SK-N-DZ (cell line): ENCODE measurements at regions not wholly inside any gene's neighbourhood (a gene's known extent, or its start where the extent isn't known, plus 50 kb on each side); places are given as distances from the start of the nearest gene placed in this dataset.
"Not testable (repeated sequence)": the region's sequence is repeated elsewhere in the genome, so short reads cannot be mapped to it uniquely, and the experiment has no call there.

Experiments used
- DNase-seq: peaks from one replicate; pipeline ENCODE4 v3.0.0-alpha.2; 2015; ENCODE audit warnings: low spot score

DNA sequence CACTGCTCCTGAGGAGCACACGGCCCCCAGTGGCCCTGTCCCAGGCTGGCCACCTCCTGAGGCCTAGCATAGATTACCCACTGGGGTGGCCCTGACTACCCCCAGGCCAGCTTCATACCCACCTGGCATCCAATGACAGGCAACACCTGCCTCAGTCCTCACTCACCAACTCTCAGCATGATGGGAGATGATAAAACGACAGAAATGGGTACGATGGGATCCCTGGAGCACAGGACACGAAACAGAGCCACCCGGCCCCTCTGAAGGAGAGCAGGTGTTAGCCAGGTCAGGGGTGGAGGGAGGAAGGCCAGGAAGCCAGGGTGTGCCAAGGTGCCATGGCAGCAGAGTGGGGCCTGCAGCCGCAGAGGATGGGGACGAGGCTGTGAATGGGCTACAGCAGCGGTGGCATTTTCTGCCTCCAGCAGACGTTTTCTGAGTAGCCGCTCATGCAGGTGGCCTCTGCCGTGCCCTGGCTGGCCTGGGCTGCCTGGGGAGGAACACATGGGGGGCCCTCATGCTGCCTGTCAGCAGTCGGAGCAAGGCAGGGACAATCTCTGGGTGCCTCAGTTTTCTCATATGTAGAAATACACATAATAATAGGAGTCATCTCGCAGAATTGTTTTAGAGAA is 50.2 kb upstream of the FGF3 start:
- DNase-seq = no peak

DNA sequence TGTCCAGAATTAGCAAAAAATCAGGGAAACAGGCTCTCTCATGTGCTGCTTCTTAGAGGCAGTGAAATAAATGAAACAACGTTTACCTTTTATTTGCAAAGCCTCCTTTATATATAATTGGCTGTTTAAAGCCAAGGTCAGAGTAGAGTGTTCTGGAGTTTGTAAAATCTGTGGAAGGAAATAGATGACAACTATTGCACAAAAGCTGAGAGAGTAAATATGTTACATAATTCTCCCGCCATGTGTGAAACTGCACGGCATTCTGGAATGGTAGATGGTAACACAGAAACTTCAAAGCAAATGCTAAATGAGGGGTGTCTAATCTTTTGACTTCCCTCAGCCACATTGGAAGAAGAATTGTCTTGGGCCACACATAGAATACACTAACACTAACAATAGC is 51.5 kb upstream of the FGF3 start:
- no peak for DNase-seq

DNA sequence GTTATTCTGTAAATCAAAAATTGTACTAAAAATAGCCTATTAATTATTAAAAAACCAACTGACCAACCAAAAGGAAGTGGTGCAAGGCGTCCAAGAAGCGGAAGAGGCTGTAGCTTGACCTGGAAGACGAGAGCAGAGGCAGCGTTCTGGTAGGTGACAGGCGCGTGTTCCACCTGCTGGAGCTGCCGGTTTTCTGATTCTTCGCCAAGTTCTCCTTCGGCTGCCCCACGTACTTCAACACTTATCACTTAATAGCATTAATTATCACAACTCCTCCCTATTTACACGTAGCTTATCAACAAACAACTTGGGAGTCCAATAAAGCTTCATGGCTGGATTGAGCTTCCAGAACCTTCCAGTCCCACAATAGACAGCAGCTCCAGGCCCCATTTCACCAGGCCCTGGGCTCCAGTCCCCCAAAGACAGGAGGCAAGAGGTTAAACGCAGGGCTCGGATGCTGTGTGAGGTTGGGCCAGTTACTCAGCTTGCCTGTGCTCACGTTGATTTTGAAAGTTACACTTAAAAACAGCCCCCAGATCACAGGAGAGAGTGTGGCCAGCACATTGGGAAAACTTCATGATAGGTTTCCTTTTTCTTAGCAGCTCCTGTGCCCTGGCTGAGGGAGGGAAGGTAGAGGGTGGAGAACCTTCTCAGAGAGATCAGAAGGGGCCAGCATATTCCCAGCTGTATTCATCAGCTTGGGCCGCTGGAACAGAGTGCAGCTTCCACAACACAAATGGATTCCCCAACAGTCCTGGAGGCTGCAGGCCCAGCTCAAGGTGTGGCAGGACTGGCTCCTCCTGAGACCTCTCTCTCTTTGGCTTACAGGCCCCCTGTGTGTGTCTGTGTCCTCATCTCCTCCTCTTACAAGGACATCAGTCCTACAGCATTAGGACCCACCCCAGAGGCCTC is 54.2 kb upstream of the FGF3 start:
- no peak for DNase-seq

DNA sequence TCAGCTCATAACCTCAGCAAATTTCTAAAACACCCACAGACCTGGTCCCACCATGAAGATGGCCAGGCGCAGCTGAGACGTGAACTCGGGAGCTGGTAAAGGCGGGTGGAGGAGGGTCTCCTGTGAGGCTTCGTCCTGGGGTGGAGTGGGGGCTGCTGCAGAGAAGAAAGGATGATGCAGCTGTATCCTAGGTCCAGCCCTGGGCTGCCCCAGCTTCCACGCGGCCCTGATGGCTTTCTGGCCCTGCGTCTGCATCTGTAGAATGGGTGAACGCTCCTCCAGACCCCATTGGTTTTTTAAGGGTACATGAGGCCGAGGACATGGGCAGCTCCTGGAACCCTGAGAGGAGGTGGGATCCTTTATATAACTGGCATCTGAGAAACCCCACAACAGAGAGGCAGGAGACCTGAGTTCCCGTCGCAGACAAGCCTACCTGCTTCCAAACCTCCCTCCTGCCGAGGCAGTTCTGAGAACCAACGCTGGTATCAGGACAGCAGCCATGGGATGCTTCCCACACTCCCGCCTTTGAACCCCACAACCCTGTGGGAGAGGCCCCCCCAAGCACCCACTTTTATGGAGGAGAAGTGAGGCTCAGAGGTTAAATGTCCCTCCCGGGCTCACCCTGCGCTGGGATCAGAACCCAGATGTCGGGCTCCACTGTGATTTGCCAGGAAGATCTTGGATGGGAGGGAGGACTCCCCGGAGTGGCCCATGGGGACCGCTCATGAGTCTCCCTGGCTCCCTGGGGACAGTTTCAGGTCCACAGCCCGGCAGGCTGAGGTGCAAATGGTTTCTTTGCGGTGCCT is 55.2 kb upstream of the FGF3 start:
- no peak for DNase-seq

DNA sequence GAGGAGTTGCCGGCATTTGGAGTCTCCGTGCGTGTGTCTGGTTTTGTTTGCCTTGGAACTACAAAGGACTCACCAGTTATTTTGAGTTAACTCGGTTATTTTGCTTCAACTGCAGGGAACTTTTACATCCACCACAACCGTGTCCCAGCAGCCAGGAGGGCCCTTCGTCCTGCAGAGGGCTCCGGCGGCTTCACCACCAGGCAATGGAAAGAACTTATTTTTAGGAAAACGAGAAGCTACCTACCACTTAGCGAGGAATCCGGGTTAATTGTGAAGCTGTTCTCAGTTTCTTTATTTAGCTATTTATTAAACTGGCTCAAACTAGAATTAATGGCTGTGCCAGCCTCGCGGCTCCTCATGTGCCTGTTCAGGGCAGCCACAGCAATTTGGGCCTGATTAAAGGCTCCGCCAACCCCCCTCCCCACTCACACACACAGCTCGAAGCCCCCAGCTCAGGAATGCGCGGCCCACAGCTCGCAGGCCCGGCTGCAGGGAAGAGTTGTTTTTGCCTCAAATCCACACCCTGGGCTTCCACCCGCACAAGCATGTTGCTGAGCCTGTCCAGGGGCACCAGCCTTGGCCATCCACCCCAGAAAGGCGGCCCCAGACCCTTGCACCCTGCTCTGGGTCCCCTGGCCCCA is 55.9 kb upstream of the FGF3 start:
- DNase-seq = no peak

DNA sequence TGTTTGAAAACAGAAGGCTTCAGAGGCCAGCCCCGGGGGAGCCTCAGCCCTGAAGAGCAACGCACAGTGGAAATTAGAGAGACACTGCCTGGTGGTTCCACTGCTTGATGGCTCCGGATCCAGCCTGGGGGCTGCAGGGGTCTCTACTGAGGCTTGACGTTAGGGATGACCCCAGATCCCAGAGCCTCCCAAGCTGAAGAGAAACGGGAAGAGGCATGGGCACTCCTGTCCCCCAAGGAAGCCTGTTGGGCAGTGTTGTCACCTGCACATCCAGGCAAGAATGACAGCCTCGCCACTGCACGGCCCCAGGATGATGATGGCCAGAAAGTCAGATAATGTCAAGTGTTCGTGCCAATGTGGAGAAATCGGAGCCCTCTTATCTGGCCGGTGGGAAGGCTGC is 56.8 kb upstream of the FGF3 start:
- no peak for DNase-seq

DNA sequence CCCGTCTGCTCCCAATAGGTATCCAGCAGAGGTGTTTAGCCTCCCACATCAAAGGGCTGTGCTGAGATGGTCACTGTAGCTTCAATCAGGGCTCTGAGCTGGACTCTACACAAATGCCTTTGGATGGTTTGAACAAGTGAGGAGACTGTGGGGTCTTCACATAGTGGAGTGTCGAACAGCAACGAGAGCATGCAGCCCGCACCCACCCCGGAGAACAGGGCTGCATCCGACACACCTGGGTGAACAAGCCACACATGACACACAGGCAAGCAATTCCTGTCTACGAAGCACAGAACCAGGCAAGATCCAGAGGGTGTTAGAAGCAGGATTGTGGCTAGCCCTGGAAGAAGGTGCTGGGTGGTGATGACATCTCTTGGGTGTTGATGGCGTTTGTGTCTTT is 58.0 kb upstream of the FGF3 start:
- DNase-seq = no peak

DNA sequence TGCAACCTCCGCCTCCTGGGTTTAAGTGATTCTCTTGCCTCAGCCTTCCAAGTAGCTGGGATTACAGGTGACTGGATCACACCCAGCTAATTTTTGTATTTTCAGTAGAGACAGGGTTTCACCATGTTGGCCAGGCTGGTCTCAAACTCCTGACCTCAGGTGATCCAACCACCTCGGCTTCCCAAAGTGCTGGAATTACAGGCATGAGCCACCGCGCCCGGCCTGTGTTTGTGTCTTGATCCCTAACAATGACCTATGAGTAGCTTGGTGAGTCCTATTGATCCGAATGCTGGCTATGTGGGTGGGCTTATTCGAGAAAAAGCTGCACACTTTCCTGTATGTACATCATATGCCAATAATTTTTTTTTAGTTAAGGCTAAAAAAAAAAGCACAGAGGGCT is 58.5 kb upstream of the FGF3 start:
- DNase-seq = not testable (repeated sequence)

DNA sequence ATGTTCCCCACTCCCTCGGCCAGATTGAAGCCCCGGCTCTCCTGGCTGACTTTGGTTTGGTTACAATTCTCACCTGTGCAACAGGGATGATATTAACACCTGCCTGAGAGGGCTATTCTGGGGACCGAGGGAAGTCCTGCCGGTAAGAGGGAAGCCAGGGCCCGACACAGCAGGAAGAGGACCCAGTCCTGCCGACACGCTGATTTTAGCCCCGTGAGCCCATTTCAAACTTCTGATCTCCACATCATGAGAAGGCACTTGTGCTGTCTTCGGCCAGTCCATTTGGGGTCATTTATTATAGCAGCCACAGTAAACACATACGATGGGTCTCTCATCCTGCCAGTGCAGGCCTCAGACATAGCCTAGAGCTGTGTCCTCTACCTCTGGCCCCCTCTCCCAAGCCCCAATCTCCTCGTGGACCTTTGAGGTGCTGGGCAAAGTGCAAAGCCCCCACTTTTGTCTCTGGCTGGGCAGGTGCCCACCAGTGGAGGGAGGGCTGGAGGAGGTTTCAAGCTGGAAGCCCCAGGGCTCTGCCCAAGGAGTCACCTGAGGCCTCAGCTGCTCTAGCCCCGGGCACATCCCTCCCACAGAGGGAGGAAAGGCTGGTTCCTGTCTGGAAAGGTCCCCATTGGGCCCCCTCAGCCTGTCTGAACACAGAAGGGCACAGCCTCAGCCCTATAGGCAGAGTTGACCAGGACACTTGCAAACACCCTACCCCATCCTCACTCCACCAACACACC is 59.1 kb upstream of the FGF3 start:
- no peak for DNase-seq

DNA sequence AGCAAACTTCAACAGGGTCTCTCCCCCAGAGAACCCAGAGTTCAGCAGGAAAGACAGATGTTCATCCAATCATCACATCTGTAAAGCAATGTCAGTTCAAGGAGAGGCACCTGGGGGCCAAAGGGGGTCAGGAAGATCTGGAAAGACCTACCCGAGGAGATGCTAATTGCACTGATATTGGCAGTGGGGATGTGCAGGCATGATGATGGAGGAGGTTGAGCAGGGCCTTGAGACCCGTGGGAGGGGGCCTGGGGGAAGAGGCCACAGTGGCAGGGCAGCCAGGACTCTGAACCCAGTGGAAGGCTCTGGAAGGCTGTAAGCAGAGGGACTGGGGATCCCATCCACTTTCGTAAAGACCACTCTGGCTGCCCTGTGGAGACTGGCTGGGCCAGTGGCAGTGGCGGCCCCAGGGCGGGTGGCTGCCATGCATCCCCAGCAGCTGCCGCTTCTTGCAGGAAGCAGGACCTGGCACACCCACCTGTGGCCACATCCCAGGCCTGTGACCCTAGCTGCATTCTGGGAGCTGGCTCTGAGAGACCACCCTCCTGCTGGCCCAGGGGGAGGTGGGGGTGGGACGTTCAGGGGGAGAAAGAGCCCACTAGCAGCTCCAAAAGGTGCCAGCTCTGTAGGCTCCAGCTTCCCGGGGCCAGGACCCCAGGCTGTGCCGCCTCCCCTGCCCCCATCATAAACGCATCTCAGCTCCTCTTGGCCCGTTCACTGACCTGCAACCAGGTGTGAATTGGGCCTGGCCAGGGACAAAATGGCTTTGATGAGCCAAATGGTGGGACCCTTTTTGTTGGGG is 59.9 kb upstream of the FGF3 start:
- DNase-seq = no peak

DNA sequence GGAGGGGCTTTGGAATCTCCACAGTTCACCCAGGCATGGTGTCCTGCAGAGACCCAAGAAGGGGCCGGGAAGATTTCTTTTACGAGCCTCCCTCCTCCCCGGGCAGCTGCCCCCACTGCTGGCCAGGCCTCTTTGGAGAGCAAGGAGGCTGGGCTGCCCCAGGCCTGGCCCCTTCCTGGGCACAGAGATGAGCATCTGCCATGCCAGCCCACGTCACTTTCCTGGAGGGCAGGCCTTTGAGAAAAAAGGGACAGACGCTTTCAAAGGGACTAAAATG is 60.5 kb upstream of the FGF3 start:
- DNase-seq = no peak

DNA sequence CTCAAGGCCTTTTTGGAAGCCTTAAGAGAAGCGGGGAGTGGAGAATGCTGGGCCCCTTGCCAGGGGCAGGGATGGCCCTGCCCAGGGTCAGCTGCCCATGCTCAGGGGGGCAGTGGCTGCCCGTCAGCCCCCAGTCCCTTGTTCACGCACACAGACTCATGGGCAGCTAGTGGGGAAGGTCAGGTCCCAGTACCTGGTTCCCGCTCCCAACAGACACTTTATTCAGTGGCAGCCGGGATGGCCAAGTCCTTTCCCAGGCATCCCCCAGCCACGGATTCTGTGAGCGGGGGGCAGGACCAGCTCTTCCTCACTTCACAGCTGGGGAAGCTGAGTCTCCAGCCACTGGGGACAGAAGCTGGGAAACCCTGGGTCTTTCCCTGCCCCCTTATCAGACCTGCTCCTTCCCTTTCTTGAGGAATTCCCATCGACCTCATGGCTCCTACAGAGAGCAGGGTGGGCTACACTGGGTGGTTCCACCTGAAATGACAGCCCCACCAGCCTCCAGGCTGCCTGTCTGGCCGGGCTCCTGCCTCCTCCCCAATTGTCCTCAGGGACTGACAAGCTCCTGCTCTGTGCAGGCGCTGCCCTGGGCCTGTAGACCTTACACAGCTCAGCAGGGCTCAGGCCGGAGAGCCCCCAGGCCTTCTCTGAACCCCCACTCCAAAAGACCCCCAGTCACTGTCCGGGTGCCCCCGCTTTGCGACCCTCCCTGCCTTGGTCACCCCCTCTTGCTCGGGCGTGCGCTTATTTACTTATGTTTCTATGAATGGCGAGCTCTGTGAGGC is 61.0 kb upstream of the FGF3 start:
- DNase-seq = no peak

DNA sequence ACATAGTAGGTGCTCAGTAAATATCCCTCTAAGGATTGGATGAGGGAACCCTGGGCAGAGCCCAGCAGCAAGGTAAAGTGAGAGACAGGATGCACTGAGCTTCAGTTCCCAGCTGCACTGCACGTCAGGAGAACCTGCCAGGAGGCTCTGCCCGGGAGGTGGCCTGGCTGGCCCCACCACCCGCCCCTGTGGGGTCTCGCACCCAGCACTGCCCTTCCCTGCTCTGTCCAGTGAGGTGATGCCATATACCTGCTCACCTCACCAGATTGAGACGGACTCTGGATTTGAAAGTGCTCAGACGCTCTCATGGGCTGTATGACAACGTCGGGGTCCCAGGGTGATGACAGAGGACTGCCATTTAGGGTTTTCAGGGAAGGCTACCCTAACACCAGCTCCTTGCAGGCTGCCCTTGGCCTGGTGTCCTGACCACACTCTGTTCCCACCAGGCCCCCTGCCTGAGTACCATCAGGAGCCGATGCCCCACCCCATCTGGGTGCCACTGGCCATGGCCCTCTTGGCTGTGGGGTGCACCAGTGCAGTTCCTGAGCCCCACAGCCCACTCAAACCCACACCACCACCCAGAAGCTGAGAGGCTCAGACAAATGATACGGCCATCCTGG is 61.7 kb upstream of the FGF3 start:
- no peak for DNase-seq

DNA sequence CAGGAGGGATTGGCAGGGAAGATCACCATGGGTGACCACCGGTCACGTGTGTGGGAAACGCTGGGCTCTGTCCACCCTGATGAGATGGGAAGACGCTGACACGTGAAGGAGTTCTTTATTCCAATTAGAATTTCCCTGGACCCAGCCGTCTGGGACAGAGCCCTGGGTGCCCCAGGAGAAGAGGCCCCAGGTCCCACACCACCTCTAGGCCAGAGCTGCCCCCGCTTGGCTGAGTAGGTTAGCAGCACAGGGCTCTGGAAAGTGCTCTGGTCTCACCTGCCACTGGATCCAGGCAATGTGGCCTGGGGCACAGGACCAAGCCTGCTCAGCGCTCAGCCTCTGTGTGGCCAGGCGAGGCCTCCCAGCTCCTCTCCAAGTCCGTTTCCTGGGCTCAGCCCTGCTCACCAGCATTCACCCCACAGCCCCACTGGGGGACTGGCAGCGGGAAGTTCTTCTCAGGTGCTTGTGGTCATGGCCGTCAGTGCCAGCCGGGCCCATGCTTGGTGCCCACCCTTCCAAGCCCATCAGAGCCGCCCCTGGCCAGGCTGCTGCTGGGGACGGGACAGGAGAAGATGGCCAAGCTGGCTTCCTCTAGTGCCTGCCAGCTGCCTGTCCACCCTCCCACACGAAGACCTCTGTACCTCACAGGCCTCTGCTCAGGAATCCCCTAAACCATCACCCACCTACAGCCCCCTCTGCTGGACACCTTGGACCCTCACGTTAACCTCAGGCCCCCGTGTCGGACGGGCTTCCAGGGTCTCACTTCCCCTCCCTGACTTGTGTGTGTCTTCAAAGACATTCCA is 62.5 kb upstream of the FGF3 start:
- DNase-seq = no peak

DNA sequence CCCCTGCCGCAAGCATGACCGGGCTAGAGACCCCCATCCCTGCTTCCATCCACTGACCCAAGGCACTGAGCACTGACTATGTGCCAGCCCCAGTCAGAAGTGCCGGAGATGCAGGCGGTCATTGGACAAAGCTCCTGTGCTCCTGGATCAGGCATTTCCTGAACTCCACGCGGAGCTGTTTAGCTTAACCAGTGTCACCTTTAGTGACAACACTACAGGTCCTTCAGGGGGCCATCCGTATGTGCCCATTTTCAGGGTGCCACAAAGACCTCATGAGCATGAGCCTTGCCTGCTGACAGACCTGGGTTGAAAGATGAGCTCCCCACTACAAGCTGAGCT is 63.0 kb upstream of the FGF3 start:
- DNase-seq = no peak

DNA sequence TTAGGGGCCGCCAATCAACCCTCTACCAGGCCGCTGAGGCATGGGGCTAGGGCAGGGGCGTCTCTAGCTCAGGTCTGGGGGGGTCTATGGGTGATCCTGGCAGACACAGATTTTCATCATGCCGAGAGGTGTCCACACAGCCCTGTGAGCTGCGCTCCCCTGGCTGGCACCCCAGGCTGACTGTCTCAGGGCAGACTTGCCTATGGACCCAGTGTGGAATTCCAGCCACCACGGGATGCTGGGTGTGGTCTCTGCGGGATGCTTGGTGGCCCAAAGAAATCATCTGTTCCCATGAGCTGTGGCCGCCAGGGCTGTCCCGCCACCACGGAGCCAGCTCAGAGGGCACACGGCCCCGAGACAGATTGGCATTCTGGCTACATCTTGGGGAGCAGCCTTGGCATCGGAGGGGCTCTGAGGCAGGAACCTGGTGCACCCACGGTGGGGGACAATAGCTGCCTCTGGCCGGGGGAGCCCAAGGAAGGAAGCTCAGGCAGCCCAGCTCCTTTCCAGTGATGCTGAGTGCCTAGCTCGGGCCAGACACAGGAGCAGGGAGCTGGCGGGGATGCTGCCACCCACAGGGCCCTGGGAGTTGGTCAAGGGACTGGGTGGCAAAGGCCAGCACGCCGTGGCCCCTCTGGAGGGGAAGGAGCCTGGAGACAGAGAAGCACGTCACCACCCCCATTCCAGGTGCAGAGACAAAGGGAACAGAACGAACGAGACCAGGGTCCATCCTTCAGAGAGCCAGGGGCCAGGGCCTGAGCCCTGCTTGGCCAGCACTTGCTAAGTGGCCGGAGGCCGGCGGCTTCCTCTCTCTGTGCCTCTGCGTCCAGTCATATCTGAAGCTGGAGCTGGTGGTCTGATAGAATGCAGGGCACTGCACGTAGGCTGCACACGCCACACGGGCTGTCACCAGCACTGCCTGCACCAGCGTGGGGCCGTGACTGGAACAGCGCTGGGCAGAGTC is 64.4 kb upstream of the FGF3 start:
- no peak for DNase-seq

DNA sequence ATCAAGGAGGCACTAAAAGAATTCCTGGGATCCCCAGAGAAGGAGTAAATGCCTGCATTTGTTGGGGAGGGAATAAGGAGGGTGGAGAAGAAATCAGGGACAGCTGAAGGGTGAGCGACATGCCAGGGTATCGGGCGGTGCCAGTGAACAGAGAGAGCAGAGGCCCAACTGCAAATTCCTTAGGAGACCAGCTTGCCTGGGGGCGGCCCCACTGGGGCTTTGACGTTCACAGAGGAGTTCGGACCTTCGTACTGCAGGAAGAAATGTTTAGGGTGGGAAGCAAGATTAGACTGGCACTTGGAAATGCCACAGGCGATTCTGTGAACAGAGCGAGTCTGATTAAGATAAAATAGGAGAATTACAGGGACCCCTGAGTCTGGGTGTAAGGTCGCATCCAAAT is 65.1 kb upstream of the FGF3 start:
- DNase-seq = no peak
